ENCODE measurements at regions not wholly inside any gene's neighbourhood (a gene's known extent, or its start where the extent isn't known, plus 50 kb on each side); places are given as distances from the start of the nearest gene placed in this dataset.
"Not testable (repeated sequence)": the region's sequence is repeated elsewhere in the genome, so short reads cannot be mapped to it uniquely, and the experiment has no call there.

DNA sequence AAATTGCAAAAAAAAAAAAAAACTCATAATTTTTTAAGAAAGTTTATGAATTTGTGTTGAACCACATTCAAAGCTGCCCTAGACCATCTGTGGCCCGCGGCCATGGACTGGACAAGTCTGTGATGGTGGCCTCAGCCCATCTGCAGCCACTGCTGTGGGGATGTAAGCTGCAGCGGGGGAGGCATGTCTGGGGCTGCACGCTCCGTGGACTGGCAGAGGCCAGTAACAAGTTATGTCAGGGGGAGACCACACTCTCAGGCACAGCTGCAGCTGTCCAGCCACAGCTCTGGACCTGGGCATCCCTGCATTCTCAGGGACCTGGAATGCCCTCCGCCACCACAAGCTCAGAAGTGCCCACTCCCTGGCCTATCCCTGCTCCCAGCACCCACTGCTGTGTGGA is 1272.3 kb upstream of the CDH9 start:
- no peak for DNase-seq (ENCODE audit: low read depth, low spot score)
- in situ Hi-C loops (cut with HindIII; ENCODE audit: low pct_unique_long_range_greater_than_20kb, low sequenced_read_pairs): no loop called here

DNA sequence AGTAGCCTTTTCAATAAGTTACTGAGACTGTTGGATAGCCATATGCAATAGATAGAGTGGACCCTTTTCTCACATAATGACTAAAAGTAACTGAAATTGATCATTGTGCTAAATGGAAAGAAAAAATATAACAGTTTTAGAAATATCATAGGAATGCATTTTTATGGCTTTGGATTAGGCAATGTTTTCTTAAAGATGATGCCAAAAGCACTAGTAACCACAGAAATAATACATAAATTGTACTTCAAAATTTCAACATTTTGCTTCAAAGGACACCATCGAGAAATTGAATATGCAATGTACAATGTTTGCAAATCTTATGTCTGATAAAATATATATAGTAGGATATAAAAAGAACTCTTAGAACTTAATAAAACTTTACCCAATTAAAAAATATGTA is 1267.5 kb upstream of the CDH9 start:
- in situ Hi-C loops (cut with HindIII; ENCODE audit: low pct_unique_long_range_greater_than_20kb, low sequenced_read_pairs): no loop called here
- no peak for DNase-seq (ENCODE audit: low read depth, low spot score)

- DNase-seq (ENCODE audit: low read depth, low spot score): no peak
- in situ Hi-C loops (cut with HindIII; ENCODE audit: low pct_unique_long_range_greater_than_20kb, low sequenced_read_pairs): no loop called here
These were observed 1263.3 kb upstream of the CDH9 start for GRCh38 chr5:28301712-28302111.

- in situ Hi-C loops (cut with HindIII; ENCODE audit: low pct_unique_long_range_greater_than_20kb, low sequenced_read_pairs): no loop called here
- DNase-seq (ENCODE audit: low read depth, low spot score): no peak
These were observed 1258.0 kb upstream of the CDH9 start for GRCh38 chr5:28296254-28297013.

DNA sequence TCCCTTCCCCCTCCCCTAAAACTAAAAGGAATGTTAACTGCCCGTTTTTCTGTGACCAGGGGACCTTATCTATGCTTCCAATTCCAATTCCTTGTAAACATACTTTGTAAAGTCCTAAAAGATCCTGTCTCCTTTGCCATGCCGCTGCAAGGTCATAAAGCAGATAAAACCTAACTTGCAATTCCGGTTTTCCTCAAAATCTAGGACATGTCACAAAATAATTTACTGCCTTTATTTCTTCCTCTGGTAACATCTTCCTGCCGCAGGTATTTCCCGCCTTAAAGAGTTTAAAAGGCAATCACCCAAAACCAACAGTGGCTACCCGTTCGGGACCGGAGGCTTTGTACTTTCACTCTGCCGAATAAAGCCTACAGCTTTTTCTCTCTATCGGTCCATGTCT is 1248.6 kb upstream of the CDH9 start:
- DNase-seq (ENCODE audit: low read depth, low spot score); in situ Hi-C loops (cut with HindIII; ENCODE audit: low pct_unique_long_range_greater_than_20kb, low sequenced_read_pairs): not testable (repeated sequence)

- DNase-seq (ENCODE audit: low read depth, low spot score): no peak
- in situ Hi-C loops (cut with HindIII; ENCODE audit: low pct_unique_long_range_greater_than_20kb, low sequenced_read_pairs): no loop called here
These were observed 1248.2 kb upstream of the CDH9 start for GRCh38 chr5:28286566-28286965.

DNA sequence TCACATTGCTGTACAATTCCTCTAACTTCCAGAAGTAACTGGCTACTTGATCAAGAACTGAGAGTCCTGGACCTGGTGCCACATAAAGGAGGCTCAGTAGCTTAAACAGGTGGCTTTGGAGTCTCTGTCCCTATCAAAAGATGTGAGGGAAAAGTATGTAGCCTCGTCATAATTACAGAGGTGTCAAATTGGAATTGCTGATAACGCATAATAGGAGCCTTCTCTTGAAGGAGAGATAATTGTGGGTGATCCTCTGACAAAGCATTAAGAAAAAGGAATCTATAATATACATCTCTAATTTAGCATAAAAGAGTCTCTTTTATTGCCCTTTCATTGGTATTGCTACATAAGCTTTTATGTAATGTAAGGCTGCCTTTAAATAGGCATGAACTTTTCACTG is 1246.4 kb upstream of the CDH9 start:
- DNase-seq (ENCODE audit: low read depth, low spot score): no peak
- in situ Hi-C loops (cut with HindIII; ENCODE audit: low pct_unique_long_range_greater_than_20kb, low sequenced_read_pairs): no loop called here

DNA sequence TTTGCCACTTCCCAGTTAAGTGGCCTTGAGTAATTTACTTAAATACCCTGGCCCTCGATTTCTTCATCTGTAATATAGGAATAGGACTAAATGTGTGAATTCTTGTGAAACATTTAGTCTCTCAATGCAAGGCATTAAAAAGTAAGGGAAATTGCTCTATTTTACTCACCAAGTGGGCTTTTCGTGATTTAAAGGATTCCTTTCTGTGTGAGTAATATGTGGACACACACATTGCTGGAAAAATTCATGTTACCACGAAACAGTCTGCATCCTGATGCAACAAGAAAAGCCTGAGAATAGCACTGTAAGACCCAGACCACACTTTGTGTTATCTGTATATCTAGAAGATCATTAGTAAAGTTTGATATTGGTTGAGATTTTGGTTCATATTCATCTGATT is 1243.0 kb upstream of the CDH9 start:
- in situ Hi-C loops (cut with HindIII; ENCODE audit: low pct_unique_long_range_greater_than_20kb, low sequenced_read_pairs): no loop called here
- DNase-seq (ENCODE audit: low read depth, low spot score): no peak

GRCh38 chr5:28275931-28276330 is 1237.5 kb upstream of the CDH9 start:
- in situ Hi-C loops (cut with HindIII; ENCODE audit: low pct_unique_long_range_greater_than_20kb, low sequenced_read_pairs): no loop called here
- DNase-seq (ENCODE audit: low read depth, low spot score): no peak

DNA sequence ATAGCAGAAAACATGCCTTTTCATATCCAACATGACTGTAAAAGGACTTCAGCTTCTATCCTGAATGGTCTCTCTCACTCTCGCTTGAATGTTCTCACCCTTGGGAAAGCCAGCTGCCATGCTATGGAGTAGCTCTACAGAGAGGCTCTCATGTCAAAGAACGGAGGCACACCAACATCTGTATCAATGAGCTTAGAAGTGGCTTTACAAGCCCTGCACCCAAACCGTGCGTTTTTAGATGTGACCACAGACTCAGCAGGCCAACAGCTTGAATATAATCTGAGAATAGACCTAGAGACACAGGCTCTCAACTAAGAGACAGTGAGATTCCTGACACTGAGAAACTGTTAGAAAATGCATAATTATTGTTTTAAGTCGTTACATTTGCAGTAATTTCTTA is 1231.6 kb upstream of the CDH9 start:
- DNase-seq (ENCODE audit: low read depth, low spot score): no peak
- in situ Hi-C loops (cut with HindIII; ENCODE audit: low pct_unique_long_range_greater_than_20kb, low sequenced_read_pairs): no loop called here

- no peak for DNase-seq (ENCODE audit: low read depth, low spot score)
- in situ Hi-C loops (cut with HindIII; ENCODE audit: low pct_unique_long_range_greater_than_20kb, low sequenced_read_pairs): no loop called here
These were observed 1227.5 kb upstream of the CDH9 start for GRCh38 chr5:28265877-28266276.

DNA sequence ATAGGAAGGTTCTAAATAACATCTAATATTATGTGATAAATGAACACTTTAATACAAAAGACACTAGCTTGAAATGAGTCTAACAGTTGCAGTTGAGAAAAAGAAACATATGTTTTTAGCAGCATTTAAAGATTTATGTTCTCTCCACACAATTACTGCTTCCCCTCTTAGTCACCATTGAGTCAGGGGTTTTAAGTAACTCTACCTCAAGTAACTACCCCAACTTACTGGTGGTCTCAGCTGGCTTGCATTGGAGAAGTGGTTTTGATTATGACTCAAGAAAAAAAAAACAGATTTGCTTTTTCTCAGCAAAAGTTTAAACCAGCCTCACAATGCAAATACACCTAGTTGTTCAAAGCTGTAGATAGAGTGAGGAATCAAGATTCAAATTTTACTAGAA is 1216.5 kb upstream of the CDH9 start:
- in situ Hi-C loops (cut with HindIII; ENCODE audit: low pct_unique_long_range_greater_than_20kb, low sequenced_read_pairs): no loop called here
- no peak for DNase-seq (ENCODE audit: low read depth, low spot score)

GRCh38 chr5:28253431-28253830 is 1215.0 kb upstream of the CDH9 start:
- in situ Hi-C loops (cut with HindIII; ENCODE audit: low pct_unique_long_range_greater_than_20kb, low sequenced_read_pairs): no loop called here
- DNase-seq (ENCODE audit: low read depth, low spot score): no peak

DNA sequence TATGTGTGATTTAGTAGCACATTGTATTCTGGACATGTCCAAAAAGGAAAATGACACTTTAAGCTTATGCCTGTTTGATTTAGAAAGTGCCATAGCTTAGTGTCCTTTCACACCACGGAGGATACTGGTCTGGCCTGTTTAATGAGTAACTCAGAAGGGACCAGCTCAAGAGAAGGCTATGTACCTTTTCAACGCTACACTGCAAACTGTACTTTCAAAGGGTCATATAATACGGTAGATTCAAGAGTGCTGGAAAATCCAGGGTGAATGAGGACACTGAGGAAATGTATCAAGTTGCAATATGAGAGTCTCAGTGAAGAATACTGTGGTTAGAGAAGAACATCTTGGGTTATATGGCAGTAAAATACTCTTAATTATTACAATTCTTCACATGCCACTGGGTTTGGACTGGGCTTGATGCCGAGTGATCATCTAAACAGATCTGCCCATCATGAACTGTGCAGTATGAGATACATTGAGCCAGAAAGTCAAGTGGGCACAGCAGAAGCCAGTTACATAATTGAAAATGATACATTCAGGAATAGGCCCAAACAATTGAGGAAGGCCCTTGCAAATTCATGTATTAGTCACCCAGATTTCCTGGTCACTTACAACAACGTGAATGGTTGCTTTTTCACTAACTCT is 1211.5 kb upstream of the CDH9 start:
- in situ Hi-C loops (cut with HindIII; ENCODE audit: low pct_unique_long_range_greater_than_20kb, low sequenced_read_pairs): no loop called here
- no peak for DNase-seq (ENCODE audit: low read depth, low spot score)

DNA sequence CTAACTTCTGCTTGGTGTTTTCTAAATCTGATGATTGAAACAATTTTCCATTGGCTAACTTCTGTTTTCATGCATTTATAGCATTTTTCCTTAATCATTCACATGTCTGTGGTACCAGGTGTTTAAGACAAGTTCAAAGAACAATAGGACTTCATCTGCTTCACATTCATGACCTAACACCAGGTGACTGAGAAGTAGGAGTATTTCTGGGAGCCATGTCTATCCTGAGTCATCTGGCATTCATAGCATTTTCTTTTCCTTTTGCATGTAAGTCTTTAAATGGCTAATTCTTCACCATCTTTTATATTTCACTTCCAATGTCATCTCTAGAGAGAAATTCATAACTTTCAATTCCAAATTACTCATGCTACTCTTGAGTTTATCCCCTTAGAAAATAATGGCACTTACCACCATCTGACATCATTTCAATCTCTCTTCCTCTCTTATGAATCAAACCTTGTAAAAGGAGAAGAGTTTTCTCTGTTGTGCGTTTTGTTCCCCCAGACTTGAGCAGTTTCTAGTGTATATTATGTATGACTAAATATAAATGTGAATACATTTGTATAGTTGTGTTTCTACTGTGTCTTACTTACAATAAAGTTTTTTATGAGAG is 1196.1 kb upstream of the CDH9 start:
- in situ Hi-C loops (cut with HindIII; ENCODE audit: low pct_unique_long_range_greater_than_20kb, low sequenced_read_pairs): no loop called here
- no peak for DNase-seq (ENCODE audit: low read depth, low spot score)

DNA sequence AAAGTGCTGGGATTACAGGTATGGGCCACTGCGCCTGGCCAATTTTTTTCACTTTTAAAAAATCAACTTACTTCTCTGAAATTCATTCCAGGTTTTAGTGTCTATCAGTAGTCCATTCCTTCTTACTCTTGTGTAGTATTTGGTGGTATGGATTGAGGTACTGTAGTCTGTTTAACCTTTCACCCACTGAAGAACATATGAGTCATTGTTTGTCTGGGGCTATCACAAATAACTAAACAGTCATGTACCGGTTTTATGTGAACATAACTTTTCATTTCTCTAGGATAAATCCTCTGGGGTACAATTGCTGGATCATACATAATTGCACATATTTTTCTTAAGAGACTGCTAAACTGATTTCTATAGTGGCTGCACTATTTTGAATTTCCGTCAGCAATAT is 1188.0 kb upstream of the CDH9 start:
- no peak for DNase-seq (ENCODE audit: low read depth, low spot score)
- in situ Hi-C loops (cut with HindIII; ENCODE audit: low pct_unique_long_range_greater_than_20kb, low sequenced_read_pairs): no loop called here

DNA sequence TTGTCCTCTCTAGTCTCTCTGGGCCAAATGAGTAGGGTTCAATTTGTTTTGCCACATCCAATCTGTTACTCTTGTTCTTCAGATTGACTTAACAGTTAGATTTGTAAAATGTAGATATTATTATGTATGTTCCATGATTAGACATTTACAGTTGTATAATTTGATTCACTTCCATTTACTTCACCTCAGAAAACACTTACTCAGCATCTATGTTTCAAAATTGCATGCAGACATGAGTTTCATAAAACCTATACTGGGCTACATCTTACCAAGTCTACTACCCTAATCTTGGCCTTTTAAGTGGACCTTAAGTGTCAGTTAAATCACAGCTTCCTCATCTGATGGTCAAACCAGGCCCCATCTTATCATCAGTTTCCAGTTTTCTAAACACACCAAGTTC is 1181.2 kb upstream of the CDH9 start:
- DNase-seq (ENCODE audit: low read depth, low spot score): no peak
- in situ Hi-C loops (cut with HindIII; ENCODE audit: low pct_unique_long_range_greater_than_20kb, low sequenced_read_pairs): no loop called here

GRCh38 chr5:28217695-28218094 is 1179.3 kb upstream of the CDH9 start:
- no peak for DNase-seq (ENCODE audit: low read depth, low spot score)
- in situ Hi-C loops (cut with HindIII; ENCODE audit: low pct_unique_long_range_greater_than_20kb, low sequenced_read_pairs): no loop called here

- DNase-seq (ENCODE audit: low read depth, low spot score): no peak
- in situ Hi-C loops (cut with HindIII; ENCODE audit: low pct_unique_long_range_greater_than_20kb, low sequenced_read_pairs): no loop called here
These were observed 1178.6 kb upstream of the CDH9 start for GRCh38 chr5:28216939-28217360.

Measured in SK-MEL-5 (cell line).